HG02973 (cell line): ENCODE measurements at regions not wholly inside any gene's neighbourhood (a gene's known extent, or its start where the extent isn't known, plus 50 kb on each side); places are given as distances from the start of the nearest gene placed in this dataset.

Experiments
- ATAC-seq: cut with Tn5 transposase; IDR thresholded peaks from one replicate; pipeline ENCODE4 v1.9.1; 2021; ENCODE audit warnings: moderate library complexity; ENCODE audit not compliant: unreplicated experiment

DNA sequence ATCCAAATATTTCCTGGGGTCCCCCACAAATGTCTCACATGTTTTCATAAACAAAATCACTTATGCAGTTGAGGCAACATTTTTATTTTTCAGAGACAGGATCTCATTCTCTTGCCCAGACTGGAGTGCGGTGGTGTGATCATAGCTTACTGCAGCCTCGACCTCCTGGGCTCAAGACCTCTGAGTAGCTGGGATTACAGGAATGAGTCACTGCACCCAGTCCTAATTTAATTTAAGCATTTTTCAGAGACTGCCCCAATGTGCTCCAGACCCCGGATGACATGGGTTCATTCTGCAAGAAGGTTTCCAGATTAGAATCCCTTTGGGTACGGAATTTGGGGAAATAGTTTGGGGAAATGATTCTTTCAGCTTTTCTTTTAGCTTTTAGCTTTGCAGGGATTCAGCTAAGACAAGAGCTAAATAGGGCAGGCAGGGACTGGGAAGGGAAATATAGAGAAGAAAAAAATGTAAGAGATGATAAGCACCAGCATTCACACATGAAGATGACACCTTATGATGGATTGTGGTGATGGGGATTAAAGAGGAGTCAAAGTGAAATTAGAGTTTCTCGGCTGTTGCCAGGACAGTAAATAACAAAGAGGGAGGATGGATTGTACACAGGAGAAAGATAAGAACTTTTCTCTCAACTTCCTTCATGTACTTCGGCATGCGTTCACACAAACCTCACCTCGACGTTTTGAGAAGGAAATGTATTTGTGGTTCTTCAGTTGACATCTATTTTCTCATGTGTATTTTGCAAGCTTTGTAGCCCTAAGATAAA is 169.4 kb upstream of the TAB2 start:
- no peak for ATAC-seq

DNA sequence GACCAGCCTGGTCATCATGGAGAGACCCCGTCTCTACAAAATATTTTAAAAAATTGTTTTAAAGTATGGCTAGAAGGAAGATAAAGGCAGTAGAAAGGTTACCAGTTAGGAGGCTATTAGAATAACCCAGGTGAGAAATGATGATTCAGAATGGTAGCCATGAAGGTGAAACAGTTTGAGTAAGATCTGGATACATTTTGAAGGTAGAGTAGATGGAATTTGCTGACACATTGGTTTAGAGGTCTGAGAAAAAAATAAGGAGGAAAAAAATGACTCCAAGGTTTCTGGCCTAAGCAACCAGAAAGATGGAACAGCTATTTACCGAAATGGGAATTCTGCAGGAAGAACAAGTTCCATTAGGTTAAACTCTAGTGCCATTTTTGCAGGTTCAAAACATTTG is 167.9 kb upstream of the TAB2 start:
- no peak for ATAC-seq

DNA sequence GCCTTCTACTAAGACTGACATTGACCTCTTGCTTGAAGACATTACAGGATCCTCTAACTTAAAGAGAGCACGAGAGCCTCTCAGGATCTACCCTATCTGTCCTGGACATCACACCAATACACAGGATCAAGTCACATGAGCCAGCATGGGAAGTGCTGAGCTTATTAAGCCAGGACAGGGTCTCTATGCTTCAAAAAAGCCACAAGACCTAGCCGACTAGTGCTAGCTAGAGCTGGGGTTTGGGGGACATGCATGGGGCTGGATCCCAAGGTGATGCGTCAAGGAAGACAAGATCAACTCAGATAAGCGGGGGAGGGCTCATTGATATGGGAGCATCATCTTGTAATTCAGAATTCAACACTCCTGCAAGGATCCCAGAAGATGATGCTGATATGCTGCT is 167.2 kb upstream of the TAB2 start:
- no peak for ATAC-seq

DNA sequence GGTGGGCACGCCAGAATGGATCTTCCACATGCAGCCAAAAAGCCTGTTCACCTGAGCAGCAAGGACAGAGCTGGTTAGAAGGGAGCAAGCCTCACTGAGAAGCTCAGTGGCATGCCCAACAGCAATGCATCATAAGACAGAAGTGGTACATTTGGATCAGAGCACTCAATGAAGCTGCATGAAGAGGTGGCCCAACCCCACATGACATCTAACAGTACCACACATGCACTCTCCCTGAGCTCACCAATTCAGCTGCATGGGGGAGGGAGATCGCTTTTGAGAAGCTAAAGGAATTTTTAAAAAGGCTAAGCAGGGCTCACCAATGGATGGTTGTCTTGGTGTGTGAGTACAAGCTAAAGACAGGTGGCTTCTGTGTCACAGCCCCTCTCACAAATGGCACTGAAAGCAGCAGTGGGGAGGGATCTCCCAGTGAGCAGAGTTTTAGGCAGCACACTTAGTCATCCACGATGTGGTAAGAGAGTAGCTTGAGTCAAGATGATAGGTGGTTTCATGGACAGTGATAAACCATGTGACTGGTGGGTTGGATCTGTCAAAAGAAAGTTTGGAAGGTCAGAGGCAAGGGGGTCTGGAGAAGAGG is 166.6 kb upstream of the TAB2 start:
- no peak for ATAC-seq

DNA sequence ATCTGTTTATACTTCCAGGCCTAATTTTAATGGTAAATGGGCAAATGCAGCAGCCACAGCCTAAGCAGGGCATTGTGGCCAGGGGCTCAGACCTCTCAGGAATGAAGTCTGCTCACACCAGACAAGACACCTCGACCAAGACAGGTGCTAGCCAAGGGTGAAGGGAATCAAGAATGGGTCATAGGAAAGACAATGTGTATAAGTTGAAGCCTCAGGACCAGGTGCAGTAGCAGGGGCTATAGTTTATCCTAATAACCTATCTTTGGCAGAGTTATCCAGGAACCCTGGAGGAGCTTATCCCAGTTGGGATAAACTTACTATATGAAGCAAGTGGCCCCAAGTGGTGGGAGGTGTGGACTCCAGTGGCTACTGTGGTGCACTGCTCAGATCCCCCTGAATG is 165.0 kb upstream of the TAB2 start:
- ATAC-seq, result no peak

DNA sequence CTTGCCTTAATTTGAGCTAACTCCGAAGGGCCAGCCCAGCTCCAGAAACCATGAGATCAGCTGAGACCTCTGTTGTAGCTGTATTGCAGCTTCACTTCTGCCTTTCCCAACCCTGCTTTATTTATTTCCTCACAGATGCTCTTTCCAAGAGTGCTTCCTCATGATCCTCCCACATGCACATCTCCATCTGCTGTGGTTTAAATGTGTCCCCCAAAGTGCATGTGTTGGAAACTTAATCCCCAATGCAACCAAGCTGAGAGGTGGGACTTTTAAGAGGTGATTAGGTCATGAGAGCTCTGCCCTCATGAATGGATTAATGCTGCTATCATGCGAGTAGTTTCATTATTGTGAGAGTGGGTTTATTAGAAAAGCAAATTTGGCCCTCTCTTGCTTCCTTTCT is 164.4 kb upstream of the TAB2 start:
- no peak for ATAC-seq

DNA sequence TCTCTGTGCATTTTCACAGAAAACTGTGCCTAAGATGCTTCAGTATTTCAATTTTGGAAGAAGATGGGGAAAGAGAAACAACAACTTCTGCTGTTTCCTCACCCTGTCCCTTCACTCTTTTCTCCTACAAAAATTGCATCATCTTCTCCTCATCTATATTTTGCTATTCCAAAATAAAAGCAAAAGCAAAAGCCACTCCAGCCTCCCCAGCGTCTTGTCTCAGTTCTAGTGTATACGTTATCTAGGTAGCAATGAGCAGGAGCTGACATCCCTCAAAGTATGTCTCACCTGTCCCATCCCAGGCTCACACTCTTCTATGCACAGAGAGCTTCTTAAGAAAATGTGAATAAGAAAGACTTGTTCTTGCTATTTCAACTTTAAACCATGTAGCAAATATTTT is 163.8 kb upstream of the TAB2 start:
- ATAC-seq, result no peak

DNA sequence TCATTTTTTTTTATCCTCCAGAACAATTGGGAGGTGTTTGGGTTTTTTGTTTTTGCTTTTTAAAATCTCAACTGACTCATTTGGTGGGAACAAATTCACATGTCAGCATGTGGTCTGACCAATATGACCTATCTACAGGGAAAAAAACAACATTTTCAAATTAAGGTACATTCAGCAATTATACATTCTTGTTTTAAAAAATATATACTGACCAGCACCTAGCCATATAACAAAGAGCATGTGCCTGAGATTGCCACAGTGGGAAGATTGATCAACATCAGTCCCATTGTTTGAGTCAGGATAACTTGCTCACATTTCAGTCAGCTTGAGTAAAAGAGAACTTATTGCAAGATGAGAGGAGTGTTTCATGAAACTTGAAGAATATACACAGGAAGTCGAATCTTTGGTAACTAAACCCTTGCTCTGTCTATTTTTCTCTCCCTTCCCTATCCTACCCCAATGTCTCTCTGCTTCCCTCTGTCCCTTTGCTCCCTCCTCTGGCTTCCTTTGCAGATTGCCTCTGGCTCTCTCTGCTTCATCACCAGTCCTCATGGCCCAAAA is 163.2 kb upstream of the TAB2 start:
- ATAC-seq, result no peak

DNA sequence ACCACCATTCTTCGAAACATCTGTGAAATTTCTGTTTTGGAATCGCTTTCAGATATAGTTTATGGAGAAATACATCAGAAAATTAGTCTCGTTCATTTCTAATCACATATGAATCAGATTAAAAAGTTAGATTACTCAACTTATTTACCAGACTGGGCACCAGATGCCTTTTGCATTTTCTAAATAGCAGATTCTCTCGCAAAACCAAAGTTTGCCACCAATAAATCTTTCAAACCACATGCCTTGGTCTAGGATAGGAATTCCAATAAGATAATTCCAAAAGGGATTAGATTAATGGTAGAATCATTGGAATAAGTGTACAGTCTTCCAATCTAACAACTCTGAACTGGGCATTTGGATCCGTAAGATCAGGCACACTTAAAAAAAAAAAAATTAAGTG is 160.4 kb upstream of the TAB2 start:
- ATAC-seq, result no peak

DNA sequence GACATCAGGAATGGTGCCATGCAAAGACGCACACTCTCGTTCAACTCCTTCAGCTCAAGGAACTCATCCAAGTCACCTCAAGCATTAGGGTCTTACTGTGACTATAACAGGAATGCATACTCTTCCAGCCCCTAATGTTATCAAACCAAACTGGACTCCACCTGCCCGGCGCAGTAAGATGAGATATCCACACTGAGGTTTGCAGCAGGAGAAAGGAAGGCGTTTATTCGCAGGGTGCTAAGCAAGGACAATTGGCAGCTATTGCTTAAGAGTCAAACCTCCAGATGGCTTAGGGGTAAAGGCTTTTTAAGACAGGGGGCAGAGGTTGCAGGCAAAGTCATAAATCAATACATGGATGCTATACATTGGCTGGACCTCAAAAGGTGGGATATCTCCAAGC is 159.4 kb upstream of the TAB2 start:
- no peak for ATAC-seq

DNA sequence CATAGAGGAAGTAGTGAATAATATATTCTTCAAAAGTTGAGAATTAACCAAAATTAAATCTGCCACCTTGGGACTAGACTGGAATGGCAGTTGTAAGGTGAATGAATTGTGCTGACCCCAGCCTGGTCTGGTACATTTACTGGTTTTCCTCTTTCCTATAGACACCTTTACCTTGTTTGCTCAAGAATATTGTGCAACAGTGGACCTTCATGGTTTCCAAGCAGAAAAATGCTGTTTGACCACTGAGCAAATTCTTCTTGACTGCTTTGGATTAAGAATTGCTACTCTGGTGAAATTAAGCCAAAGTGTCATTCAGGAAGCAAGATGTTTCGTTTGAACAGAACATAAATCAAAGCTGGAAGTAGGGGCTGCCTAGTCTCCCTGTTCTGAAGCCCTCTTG is 156.6 kb upstream of the TAB2 start:
- ATAC-seq, result no peak

DNA sequence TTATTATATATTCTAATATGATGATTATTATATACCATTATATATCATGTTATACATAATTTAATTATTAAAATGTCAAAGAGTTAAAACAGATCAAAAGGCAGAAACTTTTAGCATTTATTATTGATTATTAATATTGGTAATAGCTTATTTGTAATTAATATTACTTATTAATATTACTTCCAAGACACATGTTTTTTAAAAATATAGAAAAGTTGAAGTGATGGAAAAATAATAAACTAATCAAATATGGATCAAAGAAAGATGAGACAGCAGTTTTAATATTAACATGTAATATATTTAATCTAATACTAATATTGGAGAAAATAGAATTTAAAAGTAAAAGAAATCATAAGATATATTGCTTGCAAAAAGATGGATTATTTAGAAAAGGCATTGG is 154.6 kb upstream of the TAB2 start:
- ATAC-seq, result no peak

DNA sequence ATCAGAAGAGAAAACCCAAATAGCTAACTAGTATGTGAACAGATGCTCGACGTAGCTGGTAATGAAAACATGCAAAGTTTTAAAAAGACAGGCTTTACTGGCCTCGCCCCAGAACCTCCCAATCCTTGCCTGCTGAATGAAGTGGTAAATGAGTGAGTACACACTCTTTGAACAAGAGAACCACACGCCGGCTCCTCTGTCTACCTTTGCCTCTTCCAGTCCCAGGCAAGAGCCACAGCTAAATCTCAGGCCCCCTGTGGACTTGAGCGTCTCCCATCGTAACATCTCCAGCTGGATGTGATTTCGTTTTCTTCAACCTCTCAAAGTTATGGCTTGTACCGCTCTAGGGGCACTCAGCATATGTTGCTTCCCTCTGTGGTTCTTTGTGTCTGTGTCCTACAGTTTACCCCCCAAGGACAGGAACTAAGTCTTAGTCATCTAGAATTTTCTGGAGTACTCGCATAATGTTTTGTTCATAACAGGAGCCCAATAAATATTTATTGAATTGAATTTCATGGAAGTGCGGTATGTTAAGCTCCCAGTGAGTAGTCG is 153.2 kb upstream of the TAB2 start:
- no peak for ATAC-seq

DNA sequence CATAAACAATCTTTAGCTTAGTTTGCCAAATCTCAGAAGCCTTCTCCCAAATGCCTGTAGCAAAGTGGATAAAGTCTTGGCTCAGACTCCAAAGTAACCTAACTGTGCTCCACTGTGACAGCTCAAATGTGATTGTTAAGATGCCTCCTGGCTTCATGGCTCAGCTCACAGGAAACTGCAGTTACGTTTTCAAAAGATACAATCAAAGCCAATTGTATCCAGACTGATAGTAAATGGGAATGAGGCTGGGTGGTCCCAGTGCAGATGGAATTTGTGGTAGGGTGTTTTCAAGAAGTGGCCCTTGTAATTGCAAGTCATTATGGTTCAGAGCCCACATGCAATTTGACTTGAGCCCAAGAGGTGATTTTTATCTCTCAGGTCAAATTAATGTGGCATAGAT is 151.2 kb upstream of the TAB2 start:
- ATAC-seq, result no peak

DNA sequence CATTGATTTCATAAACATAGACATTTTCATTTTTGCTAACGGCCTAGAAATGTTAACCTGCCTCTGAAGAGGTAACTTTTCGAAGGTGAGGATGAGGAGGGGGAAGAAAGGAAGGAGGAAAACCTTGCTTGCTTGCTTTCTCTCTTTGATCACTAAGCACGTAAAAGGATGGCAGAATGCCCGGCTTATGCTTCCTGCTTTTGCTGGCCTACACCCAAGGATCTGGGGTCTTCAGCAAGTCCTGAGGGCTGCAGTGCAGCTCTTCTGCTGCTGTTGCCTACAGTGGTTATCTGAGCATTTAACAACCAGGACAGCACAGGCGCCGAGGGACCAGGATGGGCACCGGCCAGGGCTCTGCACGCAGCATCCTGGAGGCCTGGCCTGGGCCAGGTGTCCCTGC is 150.8 kb upstream of the TAB2 start:
- no peak for ATAC-seq

DNA sequence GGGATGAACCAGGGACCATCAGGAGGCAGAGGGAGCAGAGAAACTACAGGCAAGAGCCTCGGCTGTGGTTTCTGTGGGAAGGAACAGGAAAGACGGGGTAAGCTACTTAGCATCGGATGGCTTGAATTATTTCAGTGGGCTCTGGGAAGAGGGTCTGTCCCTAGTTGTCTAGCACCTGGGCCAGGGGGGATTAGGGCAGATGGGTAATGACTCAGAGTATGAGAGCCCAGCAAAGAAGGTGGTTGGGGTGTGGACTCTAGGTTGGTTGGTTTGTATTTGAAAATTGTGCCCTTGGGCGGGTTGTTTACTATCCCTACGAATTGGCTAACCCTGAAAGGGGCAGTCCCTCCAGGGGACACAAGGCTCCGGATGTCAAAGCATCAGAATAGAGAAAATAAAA is 148.5 kb upstream of the TAB2 start:
- no peak for ATAC-seq

DNA sequence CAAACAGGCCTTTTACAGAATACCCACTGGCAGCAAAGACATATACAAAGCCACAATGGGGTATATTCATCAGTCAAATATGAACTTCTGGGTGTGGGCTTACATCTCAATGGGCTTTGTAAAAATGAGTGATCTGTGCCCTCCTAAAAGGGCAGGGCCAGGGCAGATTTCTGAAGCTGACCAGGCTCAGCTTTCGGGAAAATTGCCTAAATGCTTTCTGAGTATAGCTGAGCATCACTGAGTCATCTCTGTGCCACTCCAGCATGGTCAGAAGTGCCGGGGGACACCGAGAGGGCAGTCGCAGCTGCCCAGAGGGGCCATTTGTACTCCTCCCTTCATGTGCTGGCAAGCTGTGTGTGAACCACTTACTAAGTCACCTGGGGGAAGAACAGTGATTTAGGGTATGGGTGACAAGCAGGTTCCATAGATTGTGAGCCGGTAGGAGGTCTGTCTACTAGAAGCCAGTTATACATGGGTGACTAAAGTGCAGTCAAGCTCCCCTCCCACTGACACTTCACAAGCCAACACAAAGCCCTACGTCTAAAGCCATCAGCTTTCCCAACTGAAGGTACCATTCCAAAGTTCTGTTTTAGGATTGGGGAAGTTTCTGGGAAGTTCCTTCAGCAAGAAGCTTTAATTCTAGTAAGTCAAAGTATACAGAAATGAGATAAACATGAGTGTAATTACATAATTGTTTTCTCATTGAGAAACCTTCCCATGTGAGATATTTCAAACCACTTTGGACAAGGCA is 147.6 kb upstream of the TAB2 start:
- ATAC-seq, result no peak

DNA sequence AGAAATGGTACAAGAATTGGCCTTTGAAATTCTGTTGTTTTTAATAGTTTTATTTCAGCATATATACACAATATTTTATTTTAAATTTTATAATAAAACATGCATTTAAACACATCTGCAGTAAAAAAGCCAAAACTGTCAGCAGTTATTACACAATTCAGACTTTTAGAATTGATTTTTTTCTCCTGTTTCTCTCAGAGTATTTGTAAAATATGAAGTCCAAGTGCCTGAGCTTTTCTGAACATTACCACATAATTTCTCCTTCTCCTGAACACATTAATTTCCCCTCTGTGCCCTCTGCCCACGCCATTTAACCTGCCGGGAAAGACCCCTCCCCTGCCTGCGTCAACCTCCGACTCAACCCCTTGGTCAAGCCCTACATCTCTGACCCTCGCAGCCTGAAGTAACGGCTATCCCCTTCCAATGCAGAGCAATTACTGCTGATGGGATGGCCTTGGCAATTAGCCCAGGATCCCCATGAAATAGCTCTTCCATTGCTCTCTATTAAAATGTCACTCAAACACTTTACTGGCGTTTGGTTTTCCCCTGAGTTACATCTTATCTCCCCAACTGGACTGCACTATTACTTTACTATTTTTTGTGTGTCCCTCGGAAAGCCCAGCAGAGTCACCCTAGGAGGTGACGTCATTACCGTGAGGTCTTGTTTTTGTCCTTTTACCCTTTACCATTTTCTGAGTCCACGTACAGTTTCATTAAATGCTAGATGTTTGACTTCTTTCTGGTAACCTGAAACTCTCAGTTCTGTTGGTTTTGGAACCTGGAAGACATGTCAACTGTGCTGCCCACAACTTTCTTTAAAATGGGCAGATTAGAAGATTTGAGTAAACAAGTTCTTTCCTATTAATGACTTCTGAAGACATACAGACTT is 146.7 kb upstream of the TAB2 start:
- ATAC-seq, result no peak

DNA sequence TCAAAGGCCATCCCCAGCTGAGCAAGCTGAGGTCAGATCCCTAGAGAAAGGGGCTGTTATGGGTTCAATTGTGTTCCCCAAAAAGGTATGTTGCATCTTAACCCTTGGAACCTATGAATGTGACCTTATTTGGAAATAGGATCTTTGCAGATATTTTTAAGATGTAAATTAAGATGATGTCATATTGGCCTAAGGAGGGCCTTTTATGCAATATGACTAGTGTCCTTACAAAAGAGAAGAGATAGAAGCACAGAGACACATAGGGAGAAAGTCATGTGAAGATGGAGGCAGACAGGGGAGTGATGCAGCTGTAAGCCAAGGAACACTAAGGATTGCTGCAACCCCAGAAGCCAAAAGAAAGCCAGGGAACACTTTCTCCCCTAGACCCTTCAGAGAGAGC is 144.3 kb upstream of the TAB2 start:
- ATAC-seq, result no peak

DNA sequence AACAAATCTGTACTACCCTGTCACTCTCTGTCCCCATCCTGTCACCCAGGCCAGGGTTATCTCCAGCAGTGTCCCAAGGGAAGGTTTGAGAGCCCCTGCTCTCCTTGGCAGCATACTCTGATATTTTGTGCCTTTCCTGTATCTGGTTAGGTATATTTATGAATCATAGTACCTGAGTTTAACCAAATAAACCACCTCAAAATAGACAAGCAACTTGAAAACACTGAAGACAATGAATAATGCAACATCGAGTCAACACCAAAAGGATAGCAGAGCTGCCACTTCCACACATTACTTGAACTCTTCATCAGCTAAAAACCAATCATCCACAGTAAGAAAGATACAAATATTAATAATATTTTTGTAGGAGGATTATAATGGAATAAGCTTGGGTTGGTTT is 142.6 kb upstream of the TAB2 start:
- no peak for ATAC-seq
